Colonic mucosa (tissue), 4 donors: ENCODE measurements at regions not wholly inside any gene's neighbourhood (a gene's known extent, or its start where the extent isn't known, plus 50 kb on each side); places are given as distances from the start of the nearest gene placed in this dataset.

Experiments used
- DNase-seq: peaks from one replicate; pipeline ENCODE4 v3.0.0-alpha.2; 2020
- H3K27ac ChIP-seq: fragments of 200-600 bp; one replicate; pipeline ENCODE4 v1.8.0; 2021
- H3K27me3 ChIP-seq: fragments of 200-600 bp; one replicate; pipeline ENCODE4 v1.8.0; 2021
- H3K36me3 ChIP-seq: fragments of 200-600 bp; one replicate; pipeline ENCODE4 v1.8.0; 2021
- H3K4me1 ChIP-seq: fragments of 200-600 bp; one replicate; pipeline ENCODE4 v1.8.0; 2021; ENCODE audit warnings: mild to moderate bottlenecking
- H3K4me3 ChIP-seq: fragments of 200-600 bp; one replicate; pipeline ENCODE4 v1.8.0; 2021
- H3K9ac ChIP-seq, 2 donors: one replicate each; pipeline ENCODE4 v1.7.0; 2013; ENCODE audit warnings: control low read depth in 2 of 2, low read depth in 2 of 2, low read length in 2 of 2
- H3K9me3 ChIP-seq: fragments of 200-600 bp; one replicate; pipeline ENCODE4 v1.8.0; 2021
- CTCF ChIP-seq: fragments of 200-600 bp; IDR thresholded peaks from one replicate; pipeline ENCODE4 v1.8.0; 2022; ENCODE audit warnings: antibody characterized with exemption, mild to moderate bottlenecking
- intact Hi-C: fragments of 100-400 bp; cut with DNase I; formaldehyde crosslinking; loops from one replicate; pipeline ENCODE4 v1.14.1; 2022
- donor health status: healthy.
- donor health status: DM: no; HTN: no; CAD: no.
- donor health status: DM: no; HTN: no; CAD: no.

GRCh38 chr2:17148407-17149145, 369.7 kb downstream of the RAD51AP2 start:
- Histone ChIP-seq H3K4me3 (no peak overlapping the region), H3K27ac (no peak overlapping the region), H3K9me3 (no peaks in the 10 kb centered on the region), H3K27me3 (no peaks in the 10 kb centered on the region), H3K36me3 (no peaks in the 10 kb centered on the region), H3K9ac (no peak overlapping the region), H3K4me1 (no peaks in the 10 kb centered on the region)
- DNase-seq = no peak
- intact Hi-C loops = no loop called here
- no peak for TF ChIP-seq CTCF

- no peaks in the 10 kb centered on the region for H3K36me3 ChIP-seq
- no peak for TF ChIP-seq CTCF
Measured at GRCh38 chr2:17146358-17146757, 371.9 kb downstream of the RAD51AP2 start.

GRCh38 chr2:17136877-17137276, 381.4 kb downstream of the RAD51AP2 start:
- Histone ChIP-seq H3K9me3 (no peaks in the 10 kb centered on the region), H3K27me3 (no peaks in the 10 kb centered on the region), H3K27ac (no peak overlapping the region), H3K4me3 (no peak overlapping the region), H3K4me1 (no peaks in the 10 kb centered on the region), H3K36me3 (no peaks in the 10 kb centered on the region), H3K9ac (no peak overlapping the region)
- TF ChIP-seq CTCF = no peak
- DNase-seq = no peak
- intact Hi-C loops = no loop called here

More at GRCh38 chr2:17146358-17146757, 371.9 kb downstream of the RAD51AP2 start:
- intact Hi-C loops = no loop called here
- H3K4me1 ChIP-seq = no peaks in the 10 kb centered on the region
- no peak overlapping the region for H3K9ac ChIP-seq
- H3K27me3 ChIP-seq = no peaks in the 10 kb centered on the region
- H3K9me3 ChIP-seq = no peaks in the 10 kb centered on the region
- H3K4me3 ChIP-seq = no peak overlapping the region
- DNase-seq = no peak
- H3K27ac ChIP-seq = no peak overlapping the region

GRCh38 chr2:17136231-17136630, 382.0 kb downstream of the RAD51AP2 start:
- intact Hi-C loops = no loop called here
- Histone ChIP-seq H3K27ac (no peak overlapping the region), H3K36me3 (no peaks in the 10 kb centered on the region), H3K9ac (no peak overlapping the region), H3K4me1 (no peaks in the 10 kb centered on the region), H3K9me3 (no peaks in the 10 kb centered on the region), H3K4me3 (no peak overlapping the region), H3K27me3 (no peaks in the 10 kb centered on the region)
- no peak for TF ChIP-seq CTCF
- DNase-seq = no peak

- no peak for DNase-seq
- intact Hi-C loops = no loop called here
- Histone ChIP-seq H3K4me1 (no peaks in the 10 kb centered on the region), H3K9me3 (no peaks in the 10 kb centered on the region), H3K27ac (no peak overlapping the region), H3K27me3 (no peaks in the 10 kb centered on the region), H3K9ac (no peak overlapping the region), H3K36me3 (no peaks in the 10 kb centered on the region), H3K4me3 (no peak overlapping the region)
- TF ChIP-seq CTCF = no peak
Measured at GRCh38 chr2:17135619-17136018, 382.6 kb downstream of the RAD51AP2 start.
